IMR-90 (cell line): ENCODE measurements at regions not wholly inside any gene's neighbourhood (a gene's known extent, or its start where the extent isn't known, plus 50 kb on each side); places are given as distances from the start of the nearest gene placed in this dataset.

Experiments used
- ATAC-seq: fragments of 200-7000 bp; cut with Tn5 transposase; 2 replicates; pipeline ENCODE4 v1.9.1; 2020; ENCODE audit warnings: low read depth, mild to moderate bottlenecking, moderate library complexity
- BruUV-seq: library from RNA; stranded (reverse); fragments of 400-500 nt; replicated peaks from 2 replicates; lab custom pipeline; 2021; lab: Mats Ljungman, UMichigan
- CTCF ChIA-PET: fragments of 300-600 bp; formaldehyde crosslinking; extraction: SDS; loops from one replicate; lab custom pipeline; 2021; ENCODE audit warnings: antibody characterized with exemption; lab: Yijun Ruan, JAX
- POLR2A ChIA-PET: fragments of 300-600 bp; sonication (Branson Sonifier 250); formaldehyde crosslinking; loops from one replicate; lab custom pipeline; 2022; ENCODE audit warnings: antibody characterized with exemption; ENCODE audit not compliant: unreplicated experiment; lab: Charles Lee
- DNase-seq: peaks from one replicate; pipeline ENCODE4 v3.0.0; 2013
- H2AFZ ChIP-seq: replicated peaks from 2 replicates; pipeline ENCODE3; 2013; ENCODE audit warnings: low read length, mild to moderate bottlenecking; ENCODE audit not compliant: poor library complexity
- H2AK5ac ChIP-seq: 2 replicates; pipeline ENCODE4 v1.6.1; 2013; ENCODE audit warnings: low read depth, low read length, inconsistent platforms
- H2AK9ac ChIP-seq: replicated peaks from 2 replicates; pipeline ENCODE3; 2013; ENCODE audit warnings: mild to moderate bottlenecking, low read depth, low read length, moderate library complexity; ENCODE audit not compliant: poor library complexity
- H2BK120ac ChIP-seq: 2 replicates; pipeline ENCODE4 v1.6.1; 2013; ENCODE audit warnings: low read depth, low read length, inconsistent platforms
- H2BK15ac ChIP-seq: 3 replicates; pipeline ENCODE4 v1.6.1; 2013; ENCODE audit warnings: low read depth, low read length, inconsistent platforms
- H2BK20ac ChIP-seq: 2 replicates; pipeline ENCODE4 v1.6.1; 2013; ENCODE audit warnings: low read depth, mild to moderate bottlenecking, inconsistent platforms, low read length, moderate library complexity
- H2BK5ac ChIP-seq: 2 replicates; pipeline ENCODE4 v1.6.1; 2013; ENCODE audit warnings: mild to moderate bottlenecking, low read depth, low read length, inconsistent platforms; ENCODE audit not compliant: poor library complexity, severe bottlenecking
- H3K14ac ChIP-seq: replicated peaks from 2 replicates; pipeline ENCODE4 v1.6.1; 2013; ENCODE audit warnings: low read depth, low read length, inconsistent platforms
- H3K18ac ChIP-seq: 2 replicates; pipeline ENCODE4 v1.6.1; 2013; ENCODE audit warnings: low read depth, low read length, control low read depth
- H3K23ac ChIP-seq: 2 replicates; pipeline ENCODE4 v1.6.1; 2013; ENCODE audit warnings: low read depth, low read length, inconsistent platforms
- H3K27ac ChIP-seq: 2 replicates; pipeline ENCODE4 v1.5.1; 2013; ENCODE audit warnings: mild to moderate bottlenecking, control low read depth, low read length; ENCODE audit not compliant: insufficient read depth
- H3K27me3 ChIP-seq: 2 replicates; pipeline ENCODE4 v1.6.1; 2013; ENCODE audit warnings: low read length; ENCODE audit not compliant: control insufficient read depth, insufficient read depth
- H3K36me3 ChIP-seq: 2 replicates; pipeline ENCODE4 v1.6.1; 2013; ENCODE audit warnings: low read length, mixed read lengths; ENCODE audit not compliant: control insufficient read depth, insufficient read depth
- H3K4ac ChIP-seq: 2 replicates; pipeline ENCODE4 v1.6.1; 2013; ENCODE audit warnings: low read depth, low read length, inconsistent platforms
- H3K4me1 ChIP-seq: 2 replicates; pipeline ENCODE4 v1.6.1; 2013; ENCODE audit warnings: low read length, mixed read lengths; ENCODE audit not compliant: control insufficient read depth, insufficient read depth
- H3K4me2 ChIP-seq: 2 replicates; pipeline ENCODE4 v1.6.1; 2013; ENCODE audit warnings: low read depth, mild to moderate bottlenecking, control low read depth, low read length, moderate library complexity
- H3K4me3 ChIP-seq: 2 replicates; pipeline ENCODE4 v1.5.1; 2013; ENCODE audit warnings: low read depth, mild to moderate bottlenecking, control low read depth, low read length, moderate library complexity; ENCODE audit not compliant: insufficient read depth
- H3K56ac ChIP-seq: 2 replicates; pipeline ENCODE4 v1.6.1; 2013; ENCODE audit warnings: low read length, inconsistent platforms; ENCODE audit not compliant: insufficient read depth; ENCODE audit errors: extremely low read depth
- H3K79me1 ChIP-seq, 2 experiments: 2 replicates each; pipeline ENCODE4 v1.6.1; 2013; ENCODE audit warnings: low read length in 2 of 2, inconsistent platforms in 1 of 2, low read depth in 1 of 2
- H3K9ac ChIP-seq: 2 replicates; pipeline ENCODE4 v1.6.1; 2013; ENCODE audit warnings: low read depth, low read length, control low read depth
- H3K9me1 ChIP-seq: 2 replicates; pipeline ENCODE4 v1.6.1; 2013; ENCODE audit warnings: low read length, inconsistent platforms; ENCODE audit not compliant: insufficient read depth
- H3K9me3 ChIP-seq: 2 replicates; pipeline ENCODE4 v1.6.1; 2013; ENCODE audit warnings: low read length; ENCODE audit not compliant: control insufficient read depth, insufficient read depth
- H4K20me1 ChIP-seq: 2 replicates; pipeline ENCODE4 v1.6.1; 2013; ENCODE audit warnings: low read length, inconsistent platforms; ENCODE audit not compliant: insufficient read depth
- H4K5ac ChIP-seq: 2 replicates; pipeline ENCODE4 v1.6.1; 2013; ENCODE audit warnings: mild to moderate bottlenecking, low read depth, low read length, control low read depth
- H4K8ac ChIP-seq, 2 experiments: 2 replicates each; pipeline ENCODE4 v1.6.1; 2013; ENCODE audit warnings: low read depth in 2 of 2, low read length in 2 of 2, control low read depth in 1 of 2, inconsistent platforms in 1 of 2
- H4K91ac ChIP-seq: 2 replicates; pipeline ENCODE4 v1.6.1; 2013; ENCODE audit warnings: low read depth, low read length, inconsistent platforms; ENCODE audit not compliant: insufficient read depth
- BHLHE40 ChIP-seq: fragments of 150-350 bp; IDR thresholded peaks from 2 replicates; pipeline ENCODE4 v1.6.1; 2016; ENCODE audit warnings: mild to moderate bottlenecking, low read depth, low read length
- CEBPB ChIP-seq: IDR thresholded peaks from 2 replicates; pipeline ENCODE4 v1.6.1; 2012; ENCODE audit warnings: low read depth, low read length, improper control_type of control experiment
- CHD1 ChIP-seq: IDR thresholded peaks from 2 replicates; pipeline ENCODE4 v1.6.1; 2012; ENCODE audit warnings: low read depth, low read length, improper control_type of control experiment
- FOS ChIP-seq: fragments of 150-350 bp; IDR thresholded peaks from 2 replicates; pipeline ENCODE4 v1.6.1; 2016; ENCODE audit warnings: low read depth, low read length
- MAFK ChIP-seq: IDR thresholded peaks from 2 replicates; pipeline ENCODE4 v1.6.1; 2012; ENCODE audit warnings: low read depth, low read length, improper control_type of control experiment
- MXI1 ChIP-seq: IDR thresholded peaks from 2 replicates; pipeline ENCODE4 v1.6.1; 2012; ENCODE audit warnings: low read depth, mild to moderate bottlenecking, low read length, moderate library complexity, borderline replicate concordance
- NFE2L2 ChIP-seq: fragments of 150-350 bp; IDR thresholded peaks from 2 replicates; pipeline ENCODE4 v1.6.1; 2016; ENCODE audit warnings: low read depth, mild to moderate bottlenecking, low read length
- POLR2A ChIP-seq: IDR thresholded peaks from 2 replicates; pipeline ENCODE4 v1.6.1; 2012; ENCODE audit warnings: mild to moderate bottlenecking, low read depth, low read length
- RAD21 ChIP-seq: IDR thresholded peaks from 2 replicates; pipeline ENCODE4 v1.6.1; 2012; ENCODE audit warnings: low read length, improper control_type of control experiment
- RCOR1 ChIP-seq: IDR thresholded peaks from 2 replicates; pipeline ENCODE4 v1.6.1; 2012; ENCODE audit warnings: mild to moderate bottlenecking, low read length, improper control_type of control experiment; ENCODE audit not compliant: insufficient replicate concordance
- RFX5 ChIP-seq: IDR thresholded peaks from 2 replicates; pipeline ENCODE4 v1.8.0; 2012; ENCODE audit warnings: low read depth, mild to moderate bottlenecking, low read length, moderate library complexity
- SMC3 ChIP-seq: fragments of 150-350 bp; IDR thresholded peaks from 2 replicates; pipeline ENCODE4 v1.6.1; 2016; ENCODE audit warnings: low read depth, mild to moderate bottlenecking, antibody characterized with exemption, low read length, moderate library complexity
- WGBS, 2 experiments: methylation state at CpG; one replicate each; pipeline versions ENCODE4 v1.1.5 to v1.1.7; 2013; ENCODE audit warnings: missing lambda C conversion rate in 2 of 2; ENCODE audit not compliant: insufficient read length in 1 of 2; ENCODE audit errors: extremely low coverage in 2 of 2; 5-methylcytosine and 5-hydroxymethylcytosine counted together
- dilution Hi-C: fragments of 300-500 bp; cut with HindIII; formaldehyde crosslinking; loops from one replicate; pipeline ENCODE4 v1.14.3; 2018; ENCODE audit warnings: low sequenced_read_pairs; ENCODE audit not compliant: unreplicated experiment
- in situ Hi-C: fragments of 300-500 bp; cut with MboI; formaldehyde crosslinking; loops from 3 replicates; pipeline ENCODE4 v1.14.3; 2019; ENCODE audit warnings: low sequenced_read_pairs, inconsistent platforms, mixed read lengths
- intact Hi-C: fragments of 100-400 bp; cut with micrococcal nuclease; formaldehyde crosslinking; loops from 2 replicates; pipeline ENCODE4 v1.10.0; 2022
- TF ChIP-seq, protein P1 (sequence below): fragments of 150-350 bp; IDR thresholded peaks from 2 replicates; pipeline ENCODE4 v1.6.1; 2017; ENCODE audit warnings: mild to moderate bottlenecking, antibody characterized with exemption, low read length, low read depth
- TF ChIP-seq, protein P2 (sequence below): conservative IDR thresholded peaks from 2 replicates; pipeline ENCODE4 v1.5.1; 2012; ENCODE audit warnings: mild to moderate bottlenecking, low read depth, low read length, improper control_type of control experiment

DNA sequence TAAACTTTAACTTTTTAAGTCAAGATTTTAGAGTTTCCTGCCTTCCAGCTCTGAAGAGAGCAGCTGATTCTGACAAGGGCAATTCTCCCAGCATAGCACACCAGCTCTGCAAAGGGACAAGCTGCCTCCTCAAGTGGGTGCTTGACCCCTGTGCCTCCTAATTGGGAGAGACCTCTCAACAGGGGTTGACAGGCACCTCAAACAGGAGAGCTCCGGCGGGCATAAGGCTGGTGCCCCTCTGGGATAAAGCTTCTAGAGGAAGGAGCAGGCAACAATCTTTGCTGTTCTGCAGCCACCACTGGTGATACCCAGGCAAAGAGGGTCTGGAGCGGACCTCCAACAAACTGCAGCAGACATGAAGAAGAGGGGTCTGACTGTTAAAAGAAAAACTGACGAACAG lies 872.9 kb upstream of the PCDH10 start:
- H2BK5ac ChIP-seq = no peak overlapping the region
- H3K4me2 ChIP-seq = no peak overlapping the region
- intact Hi-C loops (no loop called here), in situ Hi-C loops (no loop called here), dilution Hi-C loops (no loop called here)
- H2BK15ac ChIP-seq = no peak overlapping the region
- ChIA-PET POLR2A (no interaction called here), CTCF (no interaction called here)
- H3K9ac ChIP-seq = no peak overlapping the region
- no peaks in the 10 kb centered on the region for H3K79me1 ChIP-seq
- no TSS peak for BruUV-seq
- H3K23ac ChIP-seq = no peak overlapping the region
- WGBS, 2 experiments = no CpG with 5 or more reads among the region's 4 CpGs
- H3K18ac ChIP-seq = no peak overlapping the region
- no peak overlapping the region for H3K27ac ChIP-seq
- H3K9me1 ChIP-seq = no peaks in the 10 kb centered on the region
- no peak overlapping the region for H3K4ac ChIP-seq
- no peak overlapping the region for H4K8ac ChIP-seq
- no peak overlapping the region for H3K14ac ChIP-seq
- H2BK120ac ChIP-seq = no peak overlapping the region
- H3K9me3 ChIP-seq = no peaks in the 10 kb centered on the region
- H3K4me1 ChIP-seq = no peaks in the 10 kb centered on the region
- H3K36me3 ChIP-seq = no peaks in the 10 kb centered on the region
- no peak for DNase-seq
- no peak overlapping the region for H2AFZ ChIP-seq
- no peak overlapping the region for H2AK9ac ChIP-seq
- H2BK20ac ChIP-seq = no peak overlapping the region
- no peak overlapping the region for H2AK5ac ChIP-seq
- H3K56ac ChIP-seq = no peak overlapping the region
- ATAC-seq = no peak
- no peaks in the 10 kb centered on the region for H4K20me1 ChIP-seq
- no peaks in the 10 kb centered on the region for H3K27me3 ChIP-seq
- no peak overlapping the region for H3K4me3 ChIP-seq
- H4K5ac ChIP-seq = no peak overlapping the region
- no peak overlapping the region for H4K91ac ChIP-seq
- TF ChIP-seq CHD1 (no peak), POLR2A (no peak), RAD21 (no peak), BHLHE40 (no peak), FOS (no peak), NFE2L2 (no peak), RFX5 (no peak), CEBPB (no peak), MXI1 (no peak), SMC3 (no peak), RCOR1 (no peak), MAFK (no peak)
- TF ChIP-seq, protein P1, sequence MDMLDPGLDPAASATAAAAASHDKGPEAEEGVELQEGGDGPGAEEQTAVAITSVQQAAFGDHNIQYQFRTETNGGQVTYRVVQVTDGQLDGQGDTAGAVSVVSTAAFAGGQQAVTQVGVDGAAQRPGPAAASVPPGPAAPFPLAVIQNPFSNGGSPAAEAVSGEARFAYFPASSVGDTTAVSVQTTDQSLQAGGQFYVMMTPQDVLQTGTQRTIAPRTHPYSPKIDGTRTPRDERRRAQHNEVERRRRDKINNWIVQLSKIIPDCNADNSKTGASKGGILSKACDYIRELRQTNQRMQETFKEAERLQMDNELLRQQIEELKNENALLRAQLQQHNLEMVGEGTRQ = no peak
- TF ChIP-seq, protein P2, sequence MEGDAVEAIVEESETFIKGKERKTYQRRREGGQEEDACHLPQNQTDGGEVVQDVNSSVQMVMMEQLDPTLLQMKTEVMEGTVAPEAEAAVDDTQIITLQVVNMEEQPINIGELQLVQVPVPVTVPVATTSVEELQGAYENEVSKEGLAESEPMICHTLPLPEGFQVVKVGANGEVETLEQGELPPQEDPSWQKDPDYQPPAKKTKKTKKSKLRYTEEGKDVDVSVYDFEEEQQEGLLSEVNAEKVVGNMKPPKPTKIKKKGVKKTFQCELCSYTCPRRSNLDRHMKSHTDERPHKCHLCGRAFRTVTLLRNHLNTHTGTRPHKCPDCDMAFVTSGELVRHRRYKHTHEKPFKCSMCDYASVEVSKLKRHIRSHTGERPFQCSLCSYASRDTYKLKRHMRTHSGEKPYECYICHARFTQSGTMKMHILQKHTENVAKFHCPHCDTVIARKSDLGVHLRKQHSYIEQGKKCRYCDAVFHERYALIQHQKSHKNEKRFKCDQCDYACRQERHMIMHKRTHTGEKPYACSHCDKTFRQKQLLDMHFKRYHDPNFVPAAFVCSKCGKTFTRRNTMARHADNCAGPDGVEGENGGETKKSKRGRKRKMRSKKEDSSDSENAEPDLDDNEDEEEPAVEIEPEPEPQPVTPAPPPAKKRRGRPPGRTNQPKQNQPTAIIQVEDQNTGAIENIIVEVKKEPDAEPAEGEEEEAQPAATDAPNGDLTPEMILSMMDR = no peak
